ENCODE measurements at regions not wholly inside any gene's neighbourhood (a gene's known extent, or its start where the extent isn't known, plus 50 kb on each side); places are given as distances from the start of the nearest gene placed in this dataset.

GRCh38 chr3:3340526-3340925 lies 161.0 kb upstream of the CRBN start:
- intact Hi-C loops (cut with micrococcal nuclease), result no loop called here
- Mint-ChIP-seq H3K27ac (no peak overlapping the region), H3K36me3 (no peaks in the 10 kb centered on the region), H3K4me3 (no peak overlapping the region), H3K4me1 (no peaks in the 10 kb centered on the region), H3K9me3 (peaks cover 0 to 2% (median 0%) of the 10 kb centered on the region in 8 donors), H3K27me3 (peaks cover 4 to 7% of the 10 kb centered on the region in 2 donors)
- POLR2A ChIA-PET (ENCODE audit: partially characterized antibody), result no interaction called here
- CTCF ChIA-PET (ENCODE audit: partially characterized antibody), result no interaction called here
- Histone ChIP-seq H3K9me3 (ENCODE audit: control insufficient read depth in 1 of 2, low read length in 2 of 2) (no peaks in the 10 kb centered on the region), H3K27me3 (ENCODE audit: insufficient read depth, low read length) (no peaks in the 10 kb centered on the region), H3K27ac (ENCODE audit: low read depth, low read length) (no peak overlapping the region), H3K36me3 (ENCODE audit: insufficient read depth, low read length) (no peaks in the 10 kb centered on the region), H3K4me1 (ENCODE audit: insufficient read depth, low read length) (no peaks in the 10 kb centered on the region), H3K4me3 (ENCODE audit: low read length in 2 of 2) (no peak overlapping the region)
- no peak for DNase-seq

DNA sequence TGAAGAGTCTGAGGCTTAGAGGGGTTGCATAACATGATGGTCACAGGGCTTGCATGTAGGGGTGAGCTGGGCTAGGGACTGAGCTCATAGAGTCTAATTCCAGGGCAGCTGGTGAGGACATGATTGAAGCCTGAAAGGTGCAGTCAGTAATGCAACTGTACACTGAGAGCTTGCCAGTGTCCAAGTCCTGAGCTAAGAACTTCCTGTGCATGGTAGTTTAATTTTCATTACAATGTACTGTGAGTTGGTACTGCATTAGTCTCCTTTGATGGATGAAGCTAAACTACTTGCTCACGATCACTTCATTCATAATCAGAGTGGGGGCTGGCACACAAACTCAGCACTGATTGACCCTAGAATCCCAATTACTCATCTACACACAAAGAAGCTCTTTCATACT lies 156.4 kb upstream of the CRBN start:
- no peaks in the 10 kb centered on the region for H3K36me3 ChIP-seq (ENCODE audit: insufficient read depth, low read length)
- Mint-ChIP-seq H3K27me3 (no peaks in the 10 kb centered on the region), H3K4me1 (no peaks in the 10 kb centered on the region), H3K36me3 (no peaks in the 10 kb centered on the region), H3K27ac (no peak overlapping the region), H3K4me3 (no peak overlapping the region), H3K9me3 (no peaks in the 10 kb centered on the region)
- no peaks in the 10 kb centered on the region for H3K4me1 ChIP-seq (ENCODE audit: insufficient read depth, low read length)
- H3K9me3 ChIP-seq (ENCODE audit: control insufficient read depth in 1 of 2, low read length in 2 of 2), result no peaks in the 10 kb centered on the region
- no peak for DNase-seq
- H3K4me3 ChIP-seq (ENCODE audit: low read length in 2 of 2), result no peak overlapping the region
- no peaks in the 10 kb centered on the region for H3K27me3 ChIP-seq (ENCODE audit: insufficient read depth, low read length)
- H3K27ac ChIP-seq (ENCODE audit: low read depth, low read length), result no peak overlapping the region
- ChIA-PET POLR2A (ENCODE audit: partially characterized antibody) (no interaction called here), CTCF (ENCODE audit: partially characterized antibody) (no interaction called here)
- intact Hi-C loops (cut with micrococcal nuclease), result no loop called here

DNA sequence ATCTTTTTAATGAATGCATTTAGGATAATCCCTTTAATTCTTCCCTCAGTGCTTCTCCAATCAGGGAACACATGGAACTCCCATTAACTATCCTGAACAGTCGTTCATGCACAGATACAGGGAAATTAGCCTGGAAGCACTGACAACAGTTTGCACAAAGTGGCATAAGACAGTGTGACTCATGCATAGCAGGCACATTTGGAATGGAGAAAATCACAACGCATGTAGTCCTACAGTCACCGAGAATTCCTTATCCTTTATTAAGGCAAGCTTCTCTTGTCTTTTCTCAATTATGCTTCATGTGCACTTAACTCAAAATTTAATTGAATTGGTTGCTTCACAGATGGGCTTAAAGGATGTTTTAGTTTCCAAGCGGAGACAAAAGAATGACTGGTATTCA lies 155.0 kb upstream of the CRBN start:
- H3K27me3 Mint-ChIP-seq, result no peaks in the 10 kb centered on the region
- no peaks in the 10 kb centered on the region for H3K36me3 Mint-ChIP-seq
- Histone ChIP-seq H3K27me3 (ENCODE audit: insufficient read depth, low read length) (no peaks in the 10 kb centered on the region), H3K27ac (ENCODE audit: low read depth, low read length) (no peak overlapping the region), H3K36me3 (ENCODE audit: insufficient read depth, low read length) (no peaks in the 10 kb centered on the region), H3K4me1 (ENCODE audit: insufficient read depth, low read length) (no peaks in the 10 kb centered on the region), H3K9me3 (ENCODE audit: control insufficient read depth in 1 of 2, low read length in 2 of 2) (no peaks in the 10 kb centered on the region), H3K4me3 (ENCODE audit: low read length in 2 of 2) (no peak overlapping the region)
- ChIA-PET CTCF (ENCODE audit: partially characterized antibody) (no interaction called here), POLR2A (ENCODE audit: partially characterized antibody) (no interaction called here)
- no peak overlapping the region for H3K27ac Mint-ChIP-seq
- intact Hi-C loops (cut with micrococcal nuclease), result no loop called here
- no peaks in the 10 kb centered on the region for H3K4me1 Mint-ChIP-seq
- H3K4me3 Mint-ChIP-seq, result no peak overlapping the region
- DNase-seq, result no peak
- H3K9me3 Mint-ChIP-seq, result no peaks in the 10 kb centered on the region

- CTCF ChIA-PET (ENCODE audit: partially characterized antibody), result no interaction called here
- Histone ChIP-seq H3K27ac (ENCODE audit: low read depth, low read length) (no peak overlapping the region), H3K9me3 (ENCODE audit: control insufficient read depth in 1 of 2, low read length in 2 of 2) (no peaks in the 10 kb centered on the region), H3K27me3 (ENCODE audit: insufficient read depth, low read length) (no peaks in the 10 kb centered on the region), H3K4me1 (ENCODE audit: insufficient read depth, low read length) (no peaks in the 10 kb centered on the region), H3K36me3 (ENCODE audit: insufficient read depth, low read length) (no peaks in the 10 kb centered on the region), H3K4me3 (ENCODE audit: low read length in 2 of 2) (no peak overlapping the region)
- Mint-ChIP-seq H3K27me3 (peaks cover 0 to 1% of the 10 kb centered on the region in 2 donors), H3K9me3 (peaks cover 0 to 2% (median 0%) of the 10 kb centered on the region in 8 donors), H3K4me3 (no peak overlapping the region), H3K27ac (no peak overlapping the region), H3K36me3 (no peaks in the 10 kb centered on the region), H3K4me1 (no peaks in the 10 kb centered on the region)
- DNase-seq, result no peak
- intact Hi-C loops (cut with micrococcal nuclease), result no loop called here
- POLR2A ChIA-PET (ENCODE audit: partially characterized antibody), result no interaction called here
These were observed 154.1 kb upstream of the CRBN start for GRCh38 chr3:3333571-3333970.

DNA sequence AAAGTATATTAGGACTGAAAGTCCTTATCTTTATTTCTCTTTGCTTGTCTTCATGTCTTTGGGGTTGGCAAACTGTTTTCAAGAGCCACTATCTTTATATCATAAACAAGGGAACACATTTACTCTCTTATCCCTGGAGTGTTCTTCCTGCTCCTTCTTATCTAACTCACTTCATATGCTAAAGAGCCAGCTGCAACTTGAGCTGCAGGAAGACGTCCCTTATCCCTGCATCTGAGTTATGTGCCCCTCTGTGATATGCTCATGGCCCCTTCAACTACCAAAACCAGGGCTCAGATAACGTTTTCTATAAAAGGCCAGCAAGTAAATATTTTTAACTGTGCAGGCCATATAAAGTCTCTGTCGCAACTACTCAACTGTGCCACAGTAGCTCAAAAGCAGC lies 137.0 kb upstream of the CRBN start:
- Mint-ChIP-seq H3K4me3 (no peak overlapping the region), H3K4me1 (no peaks in the 10 kb centered on the region), H3K27ac (no peak overlapping the region), H3K27me3 (no peaks in the 10 kb centered on the region), H3K36me3 (no peaks in the 10 kb centered on the region), H3K9me3 (peaks cover 3 to 12% (median 6%) of the 10 kb centered on the region in 8 donors)
- Histone ChIP-seq H3K36me3 (ENCODE audit: insufficient read depth, low read length) (no peaks in the 10 kb centered on the region), H3K27ac (ENCODE audit: low read depth, low read length) (no peak overlapping the region), H3K27me3 (ENCODE audit: insufficient read depth, low read length) (no peaks in the 10 kb centered on the region), H3K4me1 (ENCODE audit: insufficient read depth, low read length) (no peaks in the 10 kb centered on the region), H3K4me3 (ENCODE audit: low read length in 2 of 2) (no peak overlapping the region), H3K9me3 (ENCODE audit: control insufficient read depth in 1 of 2, low read length in 2 of 2) (no peaks in the 10 kb centered on the region)
- intact Hi-C loops (cut with micrococcal nuclease), result no loop called here
- CTCF ChIA-PET (ENCODE audit: partially characterized antibody), result no interaction called here
- DNase-seq, result no peak
- POLR2A ChIA-PET (ENCODE audit: partially characterized antibody), result no interaction called here

GRCh38 chr3:3315846-3316245 lies 136.4 kb upstream of the CRBN start:
- H3K9me3 ChIP-seq (ENCODE audit: control insufficient read depth in 1 of 2, low read length in 2 of 2), result no peaks in the 10 kb centered on the region
- H3K36me3 ChIP-seq (ENCODE audit: insufficient read depth, low read length), result no peaks in the 10 kb centered on the region
- intact Hi-C loops (cut with micrococcal nuclease), result no loop called here
- ChIA-PET CTCF (ENCODE audit: partially characterized antibody) (interaction anchor here (0.6 kb wide), 1 partner anchor 317 kb away, joined by 3 read pairs; no protein-coding TSS in a partner anchor), POLR2A (ENCODE audit: partially characterized antibody) (interaction anchor here (0.9 kb wide), 1 partner anchor 9 kb away, joined by 3 read pairs; no protein-coding TSS in a partner anchor)
- peaks cover 0 to 1% of the 10 kb centered on the region in 2 donors for H3K27me3 Mint-ChIP-seq
- no peaks in the 10 kb centered on the region for H3K4me1 ChIP-seq (ENCODE audit: insufficient read depth, low read length)
- H3K9me3 Mint-ChIP-seq, result peaks cover 3 to 12% (median 6%) of the 10 kb centered on the region in 8 donors
- no peak overlapping the region for H3K4me3 Mint-ChIP-seq
- no peaks in the 10 kb centered on the region for H3K27me3 ChIP-seq (ENCODE audit: insufficient read depth, low read length)
- no peak overlapping the region for H3K27ac Mint-ChIP-seq
- no peak for DNase-seq
- no peak overlapping the region for H3K27ac ChIP-seq (ENCODE audit: low read depth, low read length)
- H3K36me3 Mint-ChIP-seq, result no peaks in the 10 kb centered on the region
- H3K4me3 ChIP-seq (ENCODE audit: low read length in 2 of 2), result no peak overlapping the region
- H3K4me1 Mint-ChIP-seq, result no peaks in the 10 kb centered on the region

DNA sequence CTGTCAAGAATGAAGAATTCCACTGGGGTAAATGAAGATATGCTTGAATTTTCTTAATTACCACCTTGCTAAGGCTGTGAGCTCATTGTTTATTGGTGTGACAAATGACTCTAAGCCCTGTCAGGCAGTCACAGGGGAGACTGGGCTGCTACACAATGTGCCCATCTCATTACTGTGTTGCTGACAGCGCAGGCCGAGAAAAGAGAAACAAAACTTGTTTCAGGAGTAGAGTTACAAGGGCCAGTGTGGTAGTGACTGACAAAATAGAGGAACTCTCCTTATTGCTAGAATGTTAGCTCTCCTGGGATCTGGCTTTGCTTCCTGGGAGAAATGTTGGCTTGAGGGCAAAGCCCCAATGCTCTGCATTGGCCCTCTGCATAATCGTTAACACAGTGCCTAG lies 130.4 kb upstream of the CRBN start:
- Histone ChIP-seq H3K4me1 (ENCODE audit: insufficient read depth, low read length) (no peaks in the 10 kb centered on the region), H3K9me3 (ENCODE audit: control insufficient read depth in 1 of 2, low read length in 2 of 2) (no peaks in the 10 kb centered on the region), H3K27ac (ENCODE audit: low read depth, low read length) (no peak overlapping the region), H3K4me3 (ENCODE audit: low read length in 2 of 2) (no peak overlapping the region), H3K36me3 (ENCODE audit: insufficient read depth, low read length) (no peaks in the 10 kb centered on the region), H3K27me3 (ENCODE audit: insufficient read depth, low read length) (no peaks in the 10 kb centered on the region)
- no peak overlapping the region for H3K27ac Mint-ChIP-seq
- H3K27me3 Mint-ChIP-seq, result peaks cover 0 to 6% of the 10 kb centered on the region in 2 donors
- H3K9me3 Mint-ChIP-seq, result peaks cover 0 to 2% (median 0%) of the 10 kb centered on the region in 8 donors
- H3K4me3 Mint-ChIP-seq, result no peak overlapping the region
- intact Hi-C loops (cut with micrococcal nuclease), result no loop called here
- POLR2A ChIA-PET (ENCODE audit: partially characterized antibody), result no interaction called here
- H3K4me1 Mint-ChIP-seq, result no peaks in the 10 kb centered on the region
- H3K36me3 Mint-ChIP-seq, result no peaks in the 10 kb centered on the region
- no peak for DNase-seq
- CTCF ChIA-PET (ENCODE audit: partially characterized antibody), result no interaction called here

GRCh38 chr3:3308809-3309208 lies 129.3 kb upstream of the CRBN start:
- Mint-ChIP-seq H3K27ac (no peak overlapping the region), H3K4me3 (no peak overlapping the region), H3K27me3 (peaks cover 6% of the 10 kb centered on the region in 2 donors), H3K4me1 (no peaks in the 10 kb centered on the region), H3K9me3 (peaks cover 0 to 2% (median 0%) of the 10 kb centered on the region in 8 donors), H3K36me3 (no peaks in the 10 kb centered on the region)
- Histone ChIP-seq H3K9me3 (ENCODE audit: control insufficient read depth in 1 of 2, low read length in 2 of 2) (no peaks in the 10 kb centered on the region), H3K36me3 (ENCODE audit: insufficient read depth, low read length) (no peaks in the 10 kb centered on the region), H3K4me3 (ENCODE audit: low read length in 2 of 2) (no peak overlapping the region), H3K27ac (ENCODE audit: low read depth, low read length) (no peak overlapping the region), H3K27me3 (ENCODE audit: insufficient read depth, low read length) (no peaks in the 10 kb centered on the region), H3K4me1 (ENCODE audit: insufficient read depth, low read length) (no peaks in the 10 kb centered on the region)
- ChIA-PET CTCF (ENCODE audit: partially characterized antibody) (no interaction called here), POLR2A (ENCODE audit: partially characterized antibody) (no interaction called here)
- intact Hi-C loops (cut with micrococcal nuclease), result no loop called here
- DNase-seq, result no peak

Data from CD4-positive, alpha-beta memory T cell (primary cell).